ACC112 (cell line): ENCODE measurements at regions not wholly inside any gene's neighbourhood (a gene's known extent, or its start where the extent isn't known, plus 50 kb on each side); places are given as distances from the start of the nearest gene placed in this dataset.

Experiments used
- H2AFZ ChIP-seq: fragments of 200-600 bp; sonication (generic); one replicate; pipeline ENCODE4 v1.6.0; 2017; ENCODE audit warnings: antibody characterized with exemption, low read length; ENCODE audit not compliant: unreplicated experiment
- H3K27ac ChIP-seq: fragments of 200-600 bp; sonication (generic); 2 replicates; pipeline ENCODE4 v1.5.1; 2014; ENCODE audit warnings: low read depth, mild to moderate bottlenecking, antibody characterized with exemption, low read length, moderate library complexity
- H3K27me3 ChIP-seq: fragments of 200-600 bp; sonication (generic); 2 replicates; pipeline ENCODE4 v1.6.1; 2014; ENCODE audit warnings: mild to moderate bottlenecking, antibody characterized with exemption, low read length, moderate library complexity, mixed read lengths; ENCODE audit not compliant: insufficient read depth
- H3K36me3 ChIP-seq: fragments of 200-600 bp; sonication (generic); 2 replicates; pipeline ENCODE4 v1.6.1; 2016; ENCODE audit warnings: mild to moderate bottlenecking, antibody characterized with exemption, low read length, moderate library complexity, mixed read lengths; ENCODE audit not compliant: insufficient read depth
- H3K4me1 ChIP-seq: fragments of 200-600 bp; sonication (generic); one replicate; pipeline ENCODE4 v1.6.1; 2016; ENCODE audit warnings: low read length, mixed read lengths; ENCODE audit not compliant: insufficient read depth, unreplicated experiment, control insufficient read depth
- H3K4me3 ChIP-seq: fragments of 200-600 bp; sonication (generic); 2 replicates; pipeline ENCODE4 v1.5.1; 2014; ENCODE audit warnings: mild to moderate bottlenecking, low read depth, low read length
- H3K79me2 ChIP-seq: fragments of 200-600 bp; sonication (generic); one replicate; pipeline ENCODE4 v1.6.0; 2016; ENCODE audit warnings: low read length; ENCODE audit not compliant: control insufficient read depth, unreplicated experiment, insufficient read depth

DNA sequence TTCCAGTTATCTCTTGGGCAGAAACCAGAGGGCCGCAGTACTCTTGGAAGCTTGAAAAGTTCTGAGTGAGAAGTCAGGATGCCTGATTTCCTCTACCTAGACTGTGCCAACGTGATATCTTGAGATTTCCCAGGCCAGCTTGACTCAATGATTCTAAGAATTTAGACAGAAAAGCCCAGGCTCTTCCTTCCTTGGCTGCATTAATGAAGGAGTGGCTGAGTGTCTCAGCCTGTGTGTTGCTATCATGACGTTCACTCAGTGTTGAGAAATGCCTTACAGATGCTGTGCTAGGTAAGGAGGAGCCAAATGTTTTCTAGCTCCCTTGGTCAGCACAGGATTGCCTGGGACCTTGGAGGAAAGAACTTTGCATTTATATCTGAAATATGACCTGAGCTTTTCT lies 454.1 kb upstream of the USP24 start:
- H3K27me3 ChIP-seq: no peaks in the 10 kb centered on the region
- H3K4me3 ChIP-seq: no peak overlapping the region
- no peak overlapping the region for H3K27ac ChIP-seq
- no peaks in the 10 kb centered on the region for H3K36me3 ChIP-seq
- peaks cover 15% of the 10 kb centered on the region for H3K4me1 ChIP-seq
- H3K79me2 ChIP-seq: no peaks in the 10 kb centered on the region
- H2AFZ ChIP-seq: no peak overlapping the region

DNA sequence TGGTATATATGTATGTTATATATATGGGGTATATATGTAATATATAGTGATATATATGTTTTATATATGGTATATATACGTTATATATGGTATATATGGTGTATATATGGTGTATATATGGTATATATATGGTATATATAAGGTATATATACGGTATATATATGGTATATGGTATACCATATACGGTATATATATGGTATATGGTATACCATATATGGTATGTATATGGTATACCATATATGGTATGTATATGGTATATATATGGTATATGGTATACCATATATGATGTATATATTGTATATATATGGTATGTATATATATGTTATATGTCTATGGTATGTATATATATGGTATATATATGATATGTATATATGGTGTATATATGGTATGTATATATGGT lies 447.7 kb upstream of the USP24 start:
- no peaks in the 10 kb centered on the region for H3K79me2 ChIP-seq
- H3K27ac ChIP-seq: no peak overlapping the region
- no peaks in the 10 kb centered on the region for H3K4me1 ChIP-seq
- no peaks in the 10 kb centered on the region for H3K36me3 ChIP-seq
- H3K27me3 ChIP-seq: no peaks in the 10 kb centered on the region
- no peak overlapping the region for H2AFZ ChIP-seq
- H3K4me3 ChIP-seq: no peak overlapping the region

DNA sequence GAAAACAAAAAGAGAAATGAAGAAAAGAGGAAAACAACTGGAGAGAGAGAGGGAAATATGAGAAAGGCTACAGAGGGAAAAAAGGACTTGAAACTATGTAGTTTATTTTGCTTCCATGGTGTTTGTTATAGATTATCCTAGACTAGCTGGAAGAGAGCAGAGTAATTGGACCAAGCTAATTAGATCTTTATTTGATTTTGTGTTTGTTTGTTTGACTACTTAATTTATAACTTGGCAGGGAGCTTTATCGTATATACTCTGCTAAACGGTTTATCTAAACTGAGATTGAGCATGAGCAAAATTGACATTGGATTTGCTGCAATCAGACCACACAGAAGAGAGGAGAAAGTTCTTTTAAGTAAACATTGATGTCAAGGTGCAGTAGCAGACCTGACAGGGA lies 443.8 kb upstream of the USP24 start:
- no peaks in the 10 kb centered on the region for H3K27me3 ChIP-seq
- H2AFZ ChIP-seq: no peak overlapping the region
- no peaks in the 10 kb centered on the region for H3K36me3 ChIP-seq
- H3K27ac ChIP-seq: no peak overlapping the region
- H3K4me3 ChIP-seq: no peak overlapping the region
- H3K79me2 ChIP-seq: no peaks in the 10 kb centered on the region
- no peaks in the 10 kb centered on the region for H3K4me1 ChIP-seq

DNA sequence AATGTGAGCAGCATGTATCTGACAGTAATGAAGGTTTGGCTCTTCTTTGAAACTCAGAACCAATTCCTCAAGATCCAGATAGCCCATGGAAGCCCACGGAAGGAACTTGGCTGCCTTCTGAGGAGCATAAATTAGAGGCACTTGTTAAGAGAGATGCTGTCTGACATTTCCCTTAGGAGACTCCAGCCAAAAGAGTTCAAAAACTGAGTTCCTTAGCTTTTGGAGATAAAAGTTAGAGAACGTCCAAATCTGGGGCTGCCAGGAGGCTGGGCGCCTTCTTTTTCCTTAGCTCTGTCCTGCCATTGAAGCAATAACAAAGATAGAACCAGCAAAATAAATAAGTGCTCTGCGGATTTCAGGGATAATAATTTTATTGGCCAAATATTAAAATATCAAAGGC lies 439.6 kb upstream of the USP24 start:
- Histone ChIP-seq H3K79me2 (no peaks in the 10 kb centered on the region), H3K4me3 (no peak overlapping the region), H3K27me3 (no peaks in the 10 kb centered on the region), H2AFZ (no peak overlapping the region), H3K4me1 (no peaks in the 10 kb centered on the region), H3K36me3 (no peaks in the 10 kb centered on the region), H3K27ac (no peak overlapping the region)

DNA sequence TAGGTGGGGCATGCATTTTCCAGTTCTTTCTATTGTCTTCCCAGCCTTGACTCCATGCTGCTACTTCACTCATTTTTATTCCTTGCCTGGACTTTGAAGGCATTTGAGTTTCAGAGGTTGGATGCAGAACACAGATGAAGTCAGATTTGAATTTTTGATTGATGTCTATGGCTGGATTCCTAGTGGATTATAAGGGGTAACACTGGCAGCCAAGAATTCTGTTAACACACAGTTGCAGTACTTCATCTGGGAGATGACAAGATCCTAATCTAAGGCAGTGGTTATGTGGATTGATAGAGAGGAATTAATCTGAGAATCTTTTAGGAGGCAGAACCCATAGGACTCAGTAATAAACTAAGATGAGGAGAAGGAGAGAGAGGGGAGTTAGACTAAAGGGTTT lies 439.0 kb upstream of the USP24 start:
- Histone ChIP-seq H3K36me3 (no peaks in the 10 kb centered on the region), H3K27ac (no peak overlapping the region), H3K79me2 (no peaks in the 10 kb centered on the region), H3K27me3 (no peaks in the 10 kb centered on the region), H2AFZ (no peak overlapping the region), H3K4me1 (no peaks in the 10 kb centered on the region), H3K4me3 (no peak overlapping the region)

DNA sequence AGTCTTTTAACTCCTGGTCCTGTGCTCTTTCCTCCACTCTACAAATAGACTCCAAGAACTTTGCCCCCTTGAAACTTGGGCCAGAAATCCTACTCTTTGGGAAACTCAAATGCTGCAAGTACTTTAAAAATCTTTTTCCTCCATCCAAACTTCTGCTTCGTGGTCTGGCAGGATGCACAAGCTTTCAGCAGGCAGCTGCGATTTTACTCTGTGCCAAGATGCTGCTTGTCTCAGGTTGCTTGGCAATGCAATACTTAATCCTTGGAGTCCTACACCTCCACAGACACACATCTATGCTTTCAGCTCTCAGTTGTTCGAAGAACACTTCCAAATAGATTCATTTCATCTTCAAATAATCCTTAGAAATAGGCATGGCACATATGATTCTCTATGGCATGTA lies 435.3 kb upstream of the USP24 start:
- Histone ChIP-seq H3K4me3 (no peak overlapping the region), H3K79me2 (no peaks in the 10 kb centered on the region), H3K27ac (no peak overlapping the region), H3K4me1 (no peaks in the 10 kb centered on the region), H3K36me3 (no peaks in the 10 kb centered on the region), H3K27me3 (no peaks in the 10 kb centered on the region), H2AFZ (no peak overlapping the region)

DNA sequence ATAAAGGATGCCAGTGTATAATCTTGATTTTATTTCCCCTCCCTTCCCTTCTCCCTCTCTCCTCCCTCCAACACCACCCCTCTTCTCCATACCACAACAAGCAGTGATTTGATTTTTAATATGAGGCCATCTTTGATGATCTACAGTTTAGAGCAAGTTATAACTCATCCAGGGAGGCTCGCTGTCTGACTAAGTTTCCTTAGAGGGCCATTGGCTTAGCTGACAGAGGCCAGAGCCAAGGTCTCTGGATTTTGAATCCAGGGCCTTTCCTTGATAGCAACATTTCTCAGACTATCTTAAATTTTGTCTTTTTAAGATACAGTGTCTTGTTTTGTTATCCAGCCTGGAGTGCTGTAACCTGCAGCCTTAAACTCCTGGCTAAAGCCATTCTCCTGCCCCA lies 431.0 kb upstream of the USP24 start:
- Histone ChIP-seq H3K27me3 (no peaks in the 10 kb centered on the region), H2AFZ (no peak overlapping the region), H3K79me2 (no peaks in the 10 kb centered on the region)

DNA sequence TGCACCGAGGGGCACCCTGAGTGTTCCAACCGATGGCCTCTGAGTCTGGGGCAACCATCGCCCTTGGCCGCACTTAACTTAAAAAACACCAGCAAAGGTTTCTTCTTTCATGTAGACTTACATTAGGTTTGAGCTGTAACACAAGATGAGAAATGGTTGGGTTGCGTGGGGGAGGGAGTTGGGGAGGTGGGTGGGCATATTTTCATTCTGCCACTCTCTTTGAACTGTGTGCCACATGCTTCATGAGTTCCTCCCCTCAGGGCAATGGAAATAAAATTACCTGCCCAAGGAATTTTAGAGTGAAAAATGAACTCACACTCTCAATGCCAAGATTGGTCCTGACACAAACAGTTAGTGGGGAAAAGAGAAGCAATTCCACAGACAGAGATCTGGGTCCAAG lies 430.1 kb upstream of the USP24 start:
- no peaks in the 10 kb centered on the region for H3K27me3 ChIP-seq
- H3K4me1 ChIP-seq: peaks cover 14% of the 10 kb centered on the region
- H3K36me3 ChIP-seq: no peaks in the 10 kb centered on the region
- H3K79me2 ChIP-seq: no peaks in the 10 kb centered on the region
- no peak overlapping the region for H2AFZ ChIP-seq
- no peak overlapping the region for H3K4me3 ChIP-seq
- H3K27ac ChIP-seq: no peak overlapping the region

More for the DNA sequence above, 431.0 kb upstream of the USP24 start:
- H3K27ac ChIP-seq: no peak overlapping the region
- H3K4me3 ChIP-seq: no peak overlapping the region
- peaks cover 5% of the 10 kb centered on the region for H3K4me1 ChIP-seq
- no peaks in the 10 kb centered on the region for H3K36me3 ChIP-seq

DNA sequence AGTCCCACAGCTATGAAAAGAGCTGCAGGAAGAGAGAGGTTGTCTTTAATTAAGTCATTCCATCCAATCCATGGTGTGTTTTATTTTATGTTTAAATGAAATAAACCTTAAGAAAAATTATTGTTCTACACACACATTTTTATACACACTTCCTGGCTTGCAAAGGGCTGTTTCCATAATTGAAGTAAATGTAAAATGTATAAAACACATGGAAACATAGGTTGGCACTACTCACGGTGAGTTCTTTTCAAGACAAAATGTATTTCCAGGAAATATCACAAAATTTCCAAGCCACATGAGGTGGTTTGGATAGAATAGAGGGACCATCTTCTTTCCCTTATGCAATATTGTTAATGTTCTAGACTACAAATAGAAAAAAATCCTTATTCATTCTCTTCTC lies 426.8 kb upstream of the USP24 start:
- Histone ChIP-seq H3K27ac (no peak overlapping the region), H3K4me3 (no peak overlapping the region), H3K79me2 (no peaks in the 10 kb centered on the region), H3K4me1 (peaks cover 14% of the 10 kb centered on the region), H2AFZ (no peak overlapping the region), H3K27me3 (no peaks in the 10 kb centered on the region), H3K36me3 (peaks cover 8% of the 10 kb centered on the region; the same call in 1 of the 2 replicates)

DNA sequence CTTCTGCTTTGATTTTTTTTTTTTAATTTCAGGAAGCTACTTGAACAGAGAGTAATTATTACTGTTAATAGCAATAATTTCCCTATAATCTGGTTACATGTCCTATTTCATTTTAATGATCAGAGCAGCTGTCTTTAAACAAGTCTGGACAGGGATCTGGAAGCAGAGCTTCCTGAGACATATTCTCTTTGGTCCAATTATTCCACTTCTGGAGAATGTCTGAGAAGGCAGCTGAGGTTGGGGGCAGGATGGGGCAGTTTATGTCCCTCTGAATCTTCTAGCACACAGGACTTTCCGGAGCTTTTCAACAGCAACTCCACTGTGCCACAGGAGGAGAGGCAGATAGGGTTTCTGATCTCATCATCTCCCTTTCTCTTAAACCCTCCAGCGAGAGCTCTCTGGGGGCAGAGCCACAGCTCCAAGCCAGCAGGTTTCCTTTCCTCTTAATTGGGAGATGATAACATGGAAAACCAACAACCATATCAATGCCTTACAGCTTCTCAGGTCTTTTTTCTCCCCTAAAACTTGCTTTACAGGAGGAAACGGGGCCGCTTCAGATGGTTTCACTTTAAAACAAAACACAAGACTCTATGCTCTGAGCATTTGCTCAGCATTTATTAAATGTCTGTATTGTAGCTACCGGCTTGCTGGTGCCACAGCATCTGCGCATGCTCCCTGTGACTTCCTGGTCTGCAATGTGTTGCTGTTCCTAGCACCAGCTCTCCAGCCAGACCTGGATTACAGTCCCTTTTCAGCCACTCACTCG lies 425.7 kb upstream of the USP24 start:
- Histone ChIP-seq H3K36me3 (peaks cover 10% of the 10 kb centered on the region; the same call in 1 of the 2 replicates), H3K27ac (peak overlapping the region; percentile 61), H3K4me1 (peaks cover 23% of the 10 kb centered on the region), H2AFZ (peak overlapping the region; percentile 100), H3K27me3 (no peaks in the 10 kb centered on the region), H3K79me2 (no peaks in the 10 kb centered on the region), H3K4me3 (peak overlapping the region; percentile 66)

DNA sequence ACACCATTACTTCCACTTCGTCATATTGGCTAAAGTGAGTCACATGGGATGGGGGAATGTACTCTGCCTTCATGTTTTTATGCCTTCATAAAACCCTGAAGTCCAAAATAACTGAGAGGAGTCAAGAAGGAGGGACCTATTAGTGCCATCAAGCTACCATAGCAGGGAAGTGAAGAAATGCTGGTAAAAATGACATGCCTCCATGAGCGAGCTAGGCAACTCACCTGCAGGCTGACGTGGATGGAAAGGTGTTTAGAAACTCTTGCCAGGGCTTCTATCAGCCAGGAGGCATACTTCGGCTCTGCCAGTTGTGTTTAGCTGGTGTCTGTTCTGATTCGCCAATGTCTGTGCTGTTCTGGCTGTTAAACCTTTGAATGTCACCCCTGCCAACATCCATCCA lies 424.4 kb upstream of the USP24 start:
- no peaks in the 10 kb centered on the region for H3K27me3 ChIP-seq
- H2AFZ ChIP-seq: no peak overlapping the region
- no peaks in the 10 kb centered on the region for H3K79me2 ChIP-seq
- H3K27ac ChIP-seq: no peak overlapping the region
- peaks cover 36% of the 10 kb centered on the region for H3K4me1 ChIP-seq
- H3K36me3 ChIP-seq: peaks cover 10% of the 10 kb centered on the region; the same call in 1 of the 2 replicates
- H3K4me3 ChIP-seq: no peak overlapping the region
